Skeletal muscle cell (primary cell): ENCODE measurements at regions not wholly inside any gene's neighbourhood (a gene's known extent, or its start where the extent isn't known, plus 50 kb on each side); places are given as distances from the start of the nearest gene placed in this dataset.
"Not testable (repeated sequence)": the region's sequence is repeated elsewhere in the genome, so short reads cannot be mapped to it uniquely, and the experiment has no call there.

ENCODE experiments used
- DNase-seq: peaks from one replicate; pipeline ENCODE4 v3.0.0-alpha.2; 2010; ENCODE audit warnings: low read depth
- H3K4me3 ChIP-seq: 2 replicates; pipeline ENCODE4 v1.5.1; 2011; ENCODE audit warnings: low read depth, mild to moderate bottlenecking, control low read depth, low read length, moderate library complexity

GRCh38 chr4:120327276-120327675, 260.6 kb upstream of the MAD2L1 start:
- H3K4me3 ChIP-seq, result no peak overlapping the region
- DNase-seq, result no peak

DNA sequence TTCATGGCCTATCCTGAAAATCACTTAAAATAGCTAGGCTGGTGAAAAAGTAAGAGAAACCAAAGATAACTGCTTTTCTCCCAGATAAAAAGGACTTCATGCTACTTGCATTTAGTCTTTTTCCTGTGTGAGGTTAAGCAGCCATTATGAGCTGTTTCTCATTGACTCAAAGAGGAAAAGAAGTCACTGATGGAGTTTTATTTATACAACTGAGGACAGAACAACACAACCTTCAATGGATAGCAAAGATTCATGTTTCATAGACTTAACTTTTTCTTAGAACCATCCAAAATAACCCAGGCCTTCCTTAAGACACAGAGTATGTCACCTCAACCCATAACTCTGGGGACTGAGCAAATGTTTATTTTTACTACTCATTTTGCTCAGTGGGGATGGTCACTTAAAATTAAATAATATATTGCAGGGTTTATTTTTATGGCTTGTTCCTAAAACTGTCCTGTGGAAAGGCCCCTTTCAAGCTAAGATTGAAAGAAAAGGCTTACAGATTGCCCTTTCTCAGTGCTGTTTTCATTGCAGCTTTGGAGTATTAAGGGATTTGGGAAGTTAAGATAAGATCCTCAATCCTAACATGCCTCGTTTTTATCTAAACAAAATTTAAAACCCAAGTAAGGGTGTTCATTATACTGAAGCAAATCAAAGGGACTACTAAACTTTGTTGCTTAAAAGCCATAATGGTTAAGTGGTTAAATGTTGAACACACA, 252.6 kb upstream of the MAD2L1 start:
- no peak overlapping the region for H3K4me3 ChIP-seq
- no peak for DNase-seq

- DNase-seq, result no peak
- H3K4me3 ChIP-seq, result no peak overlapping the region
These were observed 251.7 kb upstream of the MAD2L1 start for GRCh38 chr4:120318196-120318846.

DNA sequence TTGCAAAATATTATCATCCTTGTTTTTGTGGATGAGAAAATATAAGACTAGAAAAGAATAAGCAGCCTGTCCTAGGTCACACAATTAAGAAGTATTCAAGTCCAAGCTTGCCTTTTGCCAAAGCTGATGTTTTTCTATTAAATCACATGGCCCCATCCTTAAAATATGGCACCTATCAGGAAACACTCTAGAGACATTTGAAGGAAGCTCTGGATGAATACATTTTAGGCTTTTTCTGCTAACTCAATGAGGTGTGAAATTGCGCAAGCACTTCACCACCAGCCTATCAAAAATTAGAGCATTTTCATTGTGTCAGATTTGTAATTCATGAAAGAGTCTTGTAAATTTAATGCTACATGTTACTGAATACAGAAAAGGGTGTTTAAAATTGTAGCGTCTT, 251.1 kb upstream of the MAD2L1 start:
- no peak for DNase-seq
- no peak overlapping the region for H3K4me3 ChIP-seq

- no peak overlapping the region for H3K4me3 ChIP-seq
These were observed 249.8 kb upstream of the MAD2L1 start for GRCh38 chr4:120316416-120316815.

GRCh38 chr4:120314969-120315368, 248.3 kb upstream of the MAD2L1 start:
- no peak overlapping the region for H3K4me3 ChIP-seq
- no peak for DNase-seq

More at GRCh38 chr4:120316416-120316815, 249.8 kb upstream of the MAD2L1 start:
- DNase-seq, result no peak

DNA sequence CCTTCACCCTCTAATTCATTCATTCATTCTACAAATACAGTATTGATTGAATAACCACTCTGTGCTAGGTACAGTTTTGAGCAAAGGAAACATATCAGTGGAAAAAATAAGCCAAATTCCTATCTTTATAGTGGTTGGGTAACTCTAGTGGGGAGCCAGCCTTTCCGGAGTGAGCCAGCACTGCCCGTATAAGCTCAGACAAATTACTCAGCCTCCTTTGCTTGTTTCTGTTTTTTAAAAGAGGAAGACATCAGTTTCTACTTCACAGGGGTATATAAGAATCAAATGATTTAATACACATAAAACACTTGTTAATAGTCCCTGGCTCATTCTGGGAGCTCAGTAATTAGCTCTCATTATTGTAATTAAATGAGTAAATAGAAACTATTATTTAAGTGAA, 238.2 kb upstream of the MAD2L1 start:
- no peak for DNase-seq
- H3K4me3 ChIP-seq, result no peak overlapping the region

DNA sequence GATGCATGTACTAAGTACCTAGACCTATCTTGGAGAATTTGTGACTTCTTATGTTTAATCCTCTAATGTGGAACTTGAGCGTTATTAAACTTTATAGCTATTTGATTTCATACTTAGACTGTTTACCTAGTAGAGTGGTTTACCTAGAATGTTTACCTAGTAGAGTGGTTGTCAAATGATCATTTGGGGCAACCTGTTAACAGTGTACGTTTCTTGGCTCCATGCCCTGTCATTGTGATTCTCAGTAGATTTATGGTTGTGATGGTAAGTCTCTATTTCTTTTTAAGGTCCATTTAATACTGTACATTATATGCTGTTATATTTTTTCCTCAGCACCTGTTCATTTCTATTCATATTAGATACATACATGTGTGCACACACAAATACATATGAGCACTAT, 233.0 kb upstream of the MAD2L1 start:
- H3K4me3 ChIP-seq, result no peak overlapping the region
- DNase-seq, result no peak

DNA sequence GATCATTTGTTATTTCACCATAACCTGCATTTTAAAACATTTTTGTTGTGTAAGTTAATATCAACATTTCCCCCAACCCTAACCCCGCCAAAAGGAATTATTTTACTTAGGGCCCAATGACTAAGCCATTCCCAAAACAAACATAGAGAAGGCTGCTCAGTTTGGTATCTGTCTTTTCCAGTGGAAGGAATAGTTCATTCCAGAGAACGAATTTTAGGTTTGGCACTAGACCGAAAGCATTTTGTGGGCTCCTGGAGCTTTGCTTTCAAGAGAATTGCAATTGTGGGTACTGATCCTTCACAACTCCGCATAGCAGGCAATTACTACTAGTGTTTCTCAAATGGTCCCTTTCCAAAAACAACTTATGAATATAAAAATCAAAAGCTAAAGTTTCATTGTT, 226.7 kb upstream of the MAD2L1 start:
- peak; percentile 20 for DNase-seq
- H3K4me3 ChIP-seq, result no peak overlapping the region

GRCh38 chr4:120291541-120291940, 224.9 kb upstream of the MAD2L1 start:
- H3K4me3 ChIP-seq, result no peak overlapping the region
- DNase-seq, result no peak

GRCh38 chr4:120290553-120290952, 223.9 kb upstream of the MAD2L1 start:
- DNase-seq, result no peak

DNA sequence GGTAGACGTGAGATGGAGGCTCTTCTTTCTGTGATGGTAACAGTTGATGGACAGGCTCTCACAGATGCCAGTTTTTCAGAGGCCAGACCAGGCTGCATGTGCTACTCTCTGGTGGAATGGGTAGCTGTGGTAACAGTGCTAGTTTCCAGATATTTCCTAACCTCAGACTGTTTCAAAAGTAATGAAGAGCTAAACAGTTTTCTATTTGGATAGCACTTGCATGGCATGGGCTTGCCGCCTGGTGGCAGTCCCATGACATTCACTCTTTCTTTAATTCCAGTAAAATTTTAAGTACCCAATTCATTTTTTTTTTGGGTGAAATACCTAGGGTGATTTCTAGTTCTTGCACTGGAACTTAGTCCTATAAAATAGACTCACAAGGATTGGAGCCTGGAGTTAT, 220.2 kb upstream of the MAD2L1 start:
- no peak overlapping the region for H3K4me3 ChIP-seq
- DNase-seq, result no peak

More at GRCh38 chr4:120290553-120290952, 223.9 kb upstream of the MAD2L1 start:
- H3K4me3 ChIP-seq, result no peak overlapping the region

DNA sequence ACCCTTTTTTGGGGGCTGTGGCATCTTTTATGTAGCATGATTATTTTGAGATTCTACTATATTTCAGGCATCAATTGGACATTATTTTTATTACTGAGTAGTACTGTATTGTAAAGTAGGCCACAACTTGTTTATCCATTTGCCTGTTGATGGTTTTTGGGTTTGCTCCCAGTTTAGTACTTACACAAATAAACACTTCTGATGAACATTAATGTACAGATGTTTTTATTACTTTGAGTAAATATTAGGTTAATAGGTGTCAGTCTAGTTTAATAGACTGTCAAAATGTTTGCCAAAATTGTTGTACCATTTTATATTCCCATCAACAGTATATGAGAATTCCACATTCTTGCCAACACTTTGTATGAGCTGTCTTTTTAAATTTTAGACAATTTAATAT, 214.9 kb upstream of the MAD2L1 start:
- H3K4me3 ChIP-seq, result no peak overlapping the region
- DNase-seq, result no peak

GRCh38 chr4:120277391-120277790, 210.7 kb upstream of the MAD2L1 start:
- H3K4me3 ChIP-seq, result no peak overlapping the region
- no peak for DNase-seq

DNA sequence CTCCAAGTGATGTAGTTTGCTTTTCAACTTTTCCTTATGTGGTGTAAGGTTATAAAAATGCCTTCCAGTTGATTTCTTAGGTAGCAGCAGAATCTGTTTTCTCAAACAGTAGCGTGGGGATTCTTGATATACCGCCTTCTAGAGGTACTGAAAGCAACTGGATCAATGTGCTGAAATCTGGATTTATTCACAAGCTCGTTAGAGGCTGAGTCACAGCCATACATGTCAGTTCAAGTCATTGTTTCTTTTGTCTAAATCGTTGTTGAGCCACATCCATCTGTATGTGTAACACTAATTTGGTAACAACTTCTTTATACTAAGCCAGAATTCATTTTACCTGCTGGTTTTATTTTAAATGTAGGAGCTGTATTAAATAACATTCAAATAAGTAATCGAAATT, 200.0 kb upstream of the MAD2L1 start:
- peak; percentile 58 for DNase-seq
- no peak overlapping the region for H3K4me3 ChIP-seq

DNA sequence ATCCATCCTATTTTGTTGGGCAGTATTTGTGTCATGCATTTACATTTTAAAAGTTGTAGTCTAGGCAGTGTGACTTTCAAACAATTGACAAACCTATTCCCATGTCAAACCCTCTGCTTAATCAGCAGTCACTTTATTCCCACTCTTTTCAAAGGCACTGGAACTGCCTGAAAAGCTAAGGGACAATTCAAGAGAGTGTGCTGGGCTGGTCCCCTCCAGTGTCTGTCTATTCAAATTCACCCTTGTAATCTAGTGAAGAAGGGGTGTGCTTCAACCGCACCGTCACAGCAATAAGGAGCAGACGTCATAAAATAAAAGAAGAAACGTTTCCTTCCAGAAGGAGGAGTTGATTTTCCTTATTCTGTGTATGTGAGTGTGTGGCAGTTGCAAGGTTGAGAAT, 197.0 kb upstream of the MAD2L1 start:
- H3K4me3 ChIP-seq, result no peak overlapping the region
- no peak for DNase-seq

GRCh38 chr4:120261117-120261516, 194.5 kb upstream of the MAD2L1 start:
- DNase-seq, result no peak
- no peak overlapping the region for H3K4me3 ChIP-seq

DNA sequence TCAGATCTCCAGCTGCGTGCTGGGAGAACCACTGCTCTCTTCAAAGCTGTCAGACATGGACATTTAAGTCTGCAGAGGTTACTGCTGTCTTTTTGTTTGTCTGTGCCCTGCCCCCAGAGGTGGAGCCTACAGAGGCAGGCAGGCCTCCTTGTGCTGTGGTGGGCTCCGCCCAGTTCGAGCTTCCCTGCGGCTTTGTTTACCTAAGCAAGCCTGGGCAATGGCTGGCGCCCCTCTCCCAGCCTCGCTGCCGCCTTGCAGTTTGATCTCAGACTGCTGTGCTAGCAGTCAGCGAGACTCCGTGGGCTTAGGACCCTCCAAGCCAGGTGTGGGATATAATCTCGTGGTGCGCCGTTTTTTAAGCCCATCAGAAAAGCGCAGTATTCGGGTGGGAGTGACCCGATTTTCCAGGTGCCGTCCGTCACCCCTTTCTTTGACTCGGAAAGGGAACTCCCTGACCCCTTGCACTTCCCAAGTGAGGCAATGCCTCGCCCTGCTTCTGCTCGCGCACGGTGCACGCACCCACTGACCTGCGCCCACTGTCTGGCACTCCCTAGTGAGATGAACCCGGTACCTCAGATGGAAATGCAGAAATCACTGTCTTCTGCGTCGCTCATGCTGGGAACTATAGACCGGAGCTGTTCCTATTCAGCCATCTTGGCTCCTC, 189.6 kb upstream of the MAD2L1 start:
- H3K4me3 ChIP-seq, DNase-seq: not testable (repeated sequence)

DNA sequence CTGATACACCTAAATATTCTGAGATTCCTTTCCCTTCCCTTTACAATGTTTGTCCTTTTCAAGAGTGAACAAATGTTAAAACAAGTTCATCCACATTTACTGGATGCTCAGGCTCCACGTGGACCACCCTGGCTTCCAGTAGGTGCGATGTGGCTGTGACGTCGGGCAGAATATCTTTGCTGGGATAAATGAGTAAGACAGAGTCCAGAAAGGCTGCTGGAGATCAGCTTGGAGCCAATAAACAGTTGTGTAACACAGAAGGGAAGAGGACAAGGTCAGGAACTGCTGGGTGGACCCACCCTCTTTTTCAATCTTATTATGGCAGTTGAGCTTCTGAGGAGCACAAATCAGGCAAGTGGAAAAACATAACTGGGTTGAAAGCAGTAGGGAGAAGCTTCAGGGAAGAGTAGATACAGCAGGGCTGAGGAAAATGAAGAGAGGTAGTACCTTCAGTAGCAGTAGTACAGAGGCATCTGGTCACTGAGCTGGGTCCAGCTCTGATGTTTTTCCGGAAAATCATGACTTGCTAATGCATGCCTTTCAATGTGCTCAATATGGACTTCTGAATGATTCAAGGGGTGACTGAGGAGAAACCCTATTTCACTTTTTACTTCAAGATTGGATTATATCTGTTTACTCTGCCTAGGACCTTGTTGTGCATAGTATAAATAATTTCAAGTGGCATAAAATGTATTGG, 171.8 kb upstream of the MAD2L1 start:
- DNase-seq, result no peak

DNA sequence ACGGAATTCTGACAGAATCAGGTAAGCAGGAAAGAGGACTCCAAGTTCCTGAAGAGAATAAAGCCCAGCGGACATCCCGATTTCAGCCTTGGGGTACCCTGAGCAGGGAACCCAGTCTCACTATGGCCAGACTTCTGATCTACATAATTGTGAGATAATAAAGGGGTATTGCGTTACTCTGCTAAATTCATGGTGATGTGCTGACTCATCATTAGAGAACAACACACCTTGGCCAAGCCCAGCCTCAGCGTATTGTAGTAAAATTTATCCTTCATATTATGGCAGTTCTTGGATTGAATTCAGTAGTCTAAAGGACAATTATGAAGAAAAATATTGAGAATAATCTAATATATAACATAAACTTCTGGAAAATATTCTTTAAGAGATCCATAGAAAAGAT, 170.2 kb upstream of the MAD2L1 start:
- no peak overlapping the region for H3K4me3 ChIP-seq
- DNase-seq, result no peak

More for the DNA sequence above, 171.8 kb upstream of the MAD2L1 start:
- H3K4me3 ChIP-seq, result no peak overlapping the region
